ENCODE measurements at regions not wholly inside any gene's neighbourhood (a gene's known extent, or its start where the extent isn't known, plus 50 kb on each side); places are given as distances from the start of the nearest gene placed in this dataset.

DNA sequence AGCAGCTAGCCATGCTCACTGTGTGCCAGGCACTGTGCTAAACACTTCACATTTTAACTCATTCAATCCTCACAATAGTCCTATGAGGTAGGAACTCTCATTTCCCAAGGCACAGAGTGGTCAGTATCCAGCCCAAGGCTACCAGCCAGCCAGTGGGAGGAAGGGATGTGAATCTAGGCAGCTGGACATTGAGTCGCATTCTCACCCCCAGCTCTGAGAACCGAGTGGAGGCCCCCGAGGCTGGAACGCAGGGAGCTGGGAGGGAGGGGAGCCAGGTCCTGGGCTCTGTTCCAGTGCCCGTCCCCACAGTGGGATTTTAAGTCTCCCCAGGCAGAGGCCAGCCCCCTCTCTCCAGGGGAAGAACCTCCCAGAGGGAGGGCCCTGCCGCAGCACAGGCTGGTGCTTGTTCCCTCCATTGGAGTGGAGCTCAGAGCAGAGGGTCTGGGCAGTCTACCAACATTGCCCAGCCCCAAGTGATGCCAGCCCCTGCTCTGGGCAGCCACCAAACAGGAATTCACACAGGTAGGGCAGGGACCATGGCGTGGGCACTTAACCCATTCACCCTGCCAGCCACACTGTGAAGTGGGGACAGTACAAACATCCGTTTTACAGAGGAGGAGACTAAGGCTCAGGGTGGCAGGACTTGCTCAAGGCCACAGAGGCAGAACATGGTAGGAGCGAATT is 131.3 kb downstream of the CEBPB start:
- Histone ChIP-seq H3K9me3 (ENCODE audit: insufficient read depth, low read depth, low read length) (peaks cover 4% of the 10 kb centered on the region; the same call in 1 of the 2 replicates), H3K36me3 (ENCODE audit: insufficient read depth, low read length) (no peaks in the 10 kb centered on the region), H3K27me3 (ENCODE audit: insufficient read depth, low read length) (no peaks in the 10 kb centered on the region), H3K4me1 (ENCODE audit: insufficient read depth, low read length) (peaks cover 16% of the 10 kb centered on the region; the same call in 1 of the 2 replicates), H3K4me3 (ENCODE audit: low read length) (no peak overlapping the region), H3K9ac (ENCODE audit: low read depth, low read length) (no peak overlapping the region), H3K27ac (ENCODE audit: low read depth, low read length) (no peak overlapping the region)
- WGBS = 82% methylated on average over 9 of the region's 9 CpGs

DNA sequence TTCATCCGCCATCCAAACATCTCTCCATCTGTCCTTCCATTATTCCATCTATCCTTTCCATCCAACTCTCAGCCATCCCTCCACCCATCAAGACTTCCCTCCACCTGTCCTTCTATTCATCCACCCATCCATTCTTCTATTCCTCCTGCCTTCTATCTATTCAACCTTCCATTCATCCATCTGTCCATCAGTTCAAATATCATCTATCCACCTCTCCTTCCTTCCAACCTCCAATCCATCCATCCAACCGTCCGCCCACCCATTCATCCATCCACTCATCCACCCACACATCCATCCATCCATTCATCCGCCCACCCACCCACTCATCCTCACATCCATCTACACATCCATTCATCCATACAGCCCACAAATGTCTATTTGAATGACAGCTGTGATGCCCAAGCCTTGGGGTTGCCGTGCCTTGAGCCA is 132.1 kb downstream of the CEBPB start:
- peaks cover 4% of the 10 kb centered on the region; the same call in 1 of the 2 replicates for H3K9me3 ChIP-seq (ENCODE audit: insufficient read depth, low read depth, low read length)
- no peak overlapping the region for H3K9ac ChIP-seq (ENCODE audit: low read depth, low read length)
- H3K4me3 ChIP-seq (ENCODE audit: low read length) = no peak overlapping the region
- 92% methylated on average over 5 of the region's 5 CpGs for WGBS
- H3K27ac ChIP-seq (ENCODE audit: low read depth, low read length) = no peak overlapping the region
- H3K4me1 ChIP-seq (ENCODE audit: insufficient read depth, low read length) = peaks cover 16% of the 10 kb centered on the region; the same call in 1 of the 2 replicates
- H3K27me3 ChIP-seq (ENCODE audit: insufficient read depth, low read length) = no peaks in the 10 kb centered on the region
- H3K36me3 ChIP-seq (ENCODE audit: insufficient read depth, low read length) = no peaks in the 10 kb centered on the region

DNA sequence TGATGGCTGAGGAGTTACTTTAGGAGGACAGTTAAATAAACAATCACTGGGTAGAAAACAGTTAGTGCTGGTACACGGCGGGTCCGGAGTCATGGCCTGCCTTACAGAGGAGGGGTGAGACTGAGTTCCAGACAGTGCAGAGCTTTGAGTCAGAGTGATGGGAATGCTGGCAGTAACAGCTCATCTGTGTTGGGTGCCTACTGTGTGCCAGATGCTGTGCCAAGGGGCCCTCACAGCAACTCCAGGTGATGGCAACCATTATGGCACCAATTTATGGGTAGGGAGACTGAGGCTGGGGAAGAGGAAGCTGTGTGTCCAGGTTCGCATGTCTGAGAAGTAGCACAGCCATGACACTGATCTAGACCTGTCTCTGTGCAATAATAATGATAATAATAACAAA is 132.6 kb downstream of the CEBPB start:
- Histone ChIP-seq H3K36me3 (ENCODE audit: insufficient read depth, low read length) (no peaks in the 10 kb centered on the region), H3K27ac (ENCODE audit: low read depth, low read length) (no peak overlapping the region), H3K27me3 (ENCODE audit: insufficient read depth, low read length) (no peaks in the 10 kb centered on the region), H3K4me3 (ENCODE audit: low read length) (no peak overlapping the region), H3K9me3 (ENCODE audit: insufficient read depth, low read depth, low read length) (peaks cover 4% of the 10 kb centered on the region; the same call in 1 of the 2 replicates), H3K9ac (ENCODE audit: low read depth, low read length) (no peak overlapping the region), H3K4me1 (ENCODE audit: insufficient read depth, low read length) (peaks cover 16% of the 10 kb centered on the region; the same call in 1 of the 2 replicates)
- 96% methylated on average over 4 of the region's 4 CpGs for WGBS

DNA sequence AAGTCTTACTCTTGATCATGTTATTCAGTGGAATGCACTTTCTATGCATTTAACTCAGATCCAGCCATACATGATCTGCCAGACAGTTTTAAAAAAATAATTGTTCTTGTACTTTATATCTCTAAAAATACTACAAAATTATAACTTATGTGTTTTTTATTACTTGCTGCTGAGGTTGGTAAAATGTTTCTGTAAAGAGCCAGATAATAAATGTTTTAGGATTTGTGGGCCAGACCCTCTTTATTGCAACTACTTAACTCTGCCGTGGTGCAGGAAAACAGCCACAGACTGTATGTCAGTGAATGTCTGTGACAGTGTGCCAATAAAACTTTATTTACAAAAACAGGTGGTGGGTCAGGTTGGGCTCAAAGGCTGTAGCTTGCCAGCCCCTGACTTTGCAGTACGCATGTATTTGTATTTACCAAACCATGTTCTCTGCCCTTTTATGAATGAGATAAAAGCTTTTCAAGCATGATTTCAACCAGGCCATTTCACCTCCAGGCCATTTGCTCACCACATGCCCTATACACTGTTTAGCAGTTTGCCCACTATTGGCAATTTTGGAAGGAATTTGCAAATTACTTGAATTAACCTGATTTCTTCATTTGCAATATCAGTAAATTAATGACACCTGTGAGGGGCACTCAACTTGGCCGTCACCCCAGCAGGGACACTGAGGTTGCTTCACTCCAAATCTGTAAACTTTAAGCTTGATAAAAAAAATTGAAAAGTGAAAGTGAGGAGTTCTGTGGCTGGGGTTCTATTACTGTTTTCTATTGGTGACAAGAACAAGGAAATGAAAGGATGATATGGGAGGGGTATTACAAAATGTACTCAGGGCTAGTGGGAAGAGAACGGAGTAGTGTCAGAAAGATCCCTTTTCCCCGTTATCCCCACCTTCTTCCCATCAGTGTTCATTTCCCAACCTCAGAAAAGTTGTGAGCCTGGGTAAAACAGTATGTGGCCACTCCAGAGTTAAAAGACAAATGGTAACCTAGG is 133.4 kb downstream of the CEBPB start:
- H3K9ac ChIP-seq (ENCODE audit: low read depth, low read length) = no peak overlapping the region
- H3K4me3 ChIP-seq (ENCODE audit: low read length) = no peak overlapping the region
- H3K36me3 ChIP-seq (ENCODE audit: insufficient read depth, low read length) = no peaks in the 10 kb centered on the region
- H3K27me3 ChIP-seq (ENCODE audit: insufficient read depth, low read length) = no peaks in the 10 kb centered on the region
- H3K9me3 ChIP-seq (ENCODE audit: insufficient read depth, low read depth, low read length) = peaks cover 4% of the 10 kb centered on the region; the same call in 1 of the 2 replicates
- 96% methylated on average over 2 of the region's 5 CpGs for whole genome bisulfite sequencing
- peaks cover 16% of the 10 kb centered on the region; the same call in 1 of the 2 replicates for H3K4me1 ChIP-seq (ENCODE audit: insufficient read depth, low read length)
- no peak overlapping the region for H3K27ac ChIP-seq (ENCODE audit: low read depth, low read length)

DNA sequence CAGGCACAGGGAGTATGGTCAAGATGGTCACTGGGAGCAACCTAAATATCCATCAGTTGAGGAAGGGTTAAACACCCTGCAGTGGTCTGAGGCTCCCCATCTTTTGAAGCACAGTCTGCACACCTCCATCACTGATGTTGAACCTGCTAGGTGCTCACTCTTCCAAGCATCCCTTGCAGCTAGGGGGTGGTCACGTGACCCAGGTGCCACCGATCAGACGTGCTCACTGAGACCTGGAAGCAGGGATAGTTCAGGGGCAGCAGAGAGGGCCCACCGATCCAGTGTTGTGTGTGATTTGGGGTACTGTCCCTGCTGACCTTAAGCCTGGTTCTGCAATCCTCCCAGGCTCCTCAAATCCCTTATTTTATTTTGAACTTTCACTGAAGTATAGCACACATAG is 134.6 kb downstream of the CEBPB start:
- no peaks in the 10 kb centered on the region for H3K36me3 ChIP-seq (ENCODE audit: insufficient read depth, low read length)
- no peaks in the 10 kb centered on the region for H3K27me3 ChIP-seq (ENCODE audit: insufficient read depth, low read length)
- 85% methylated on average over 4 of the region's 4 CpGs for WGBS
- H3K9ac ChIP-seq (ENCODE audit: low read depth, low read length) = no peak overlapping the region
- H3K9me3 ChIP-seq (ENCODE audit: insufficient read depth, low read depth, low read length) = peaks cover 4% of the 10 kb centered on the region; the same call in 1 of the 2 replicates
- H3K4me1 ChIP-seq (ENCODE audit: insufficient read depth, low read length) = peaks cover 16% of the 10 kb centered on the region; the same call in 1 of the 2 replicates
- H3K27ac ChIP-seq (ENCODE audit: low read depth, low read length) = no peak overlapping the region
- no peak overlapping the region for H3K4me3 ChIP-seq (ENCODE audit: low read length)

DNA sequence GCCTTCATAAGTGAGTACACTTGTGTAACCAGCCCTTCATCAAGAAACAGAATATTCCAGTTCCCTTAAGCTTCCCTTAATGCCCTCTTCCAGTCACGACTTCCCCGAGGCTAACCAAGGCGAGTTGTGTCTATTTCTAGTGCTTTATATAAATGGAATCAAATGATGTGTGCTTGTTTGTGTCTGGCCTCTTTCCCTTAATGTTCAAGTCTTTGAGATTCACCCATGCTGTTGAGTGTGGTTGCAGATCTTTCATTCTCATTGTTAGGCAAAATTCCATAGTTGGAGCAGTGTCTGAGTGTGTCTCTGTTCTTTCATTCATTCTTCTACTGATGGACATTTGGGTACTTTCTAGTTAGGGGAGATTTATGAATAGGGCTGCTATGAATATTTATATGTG is 135.0 kb downstream of the CEBPB start:
- Histone ChIP-seq H3K27ac (ENCODE audit: low read depth, low read length) (no peak overlapping the region), H3K4me1 (ENCODE audit: insufficient read depth, low read length) (peaks cover 13% of the 10 kb centered on the region; the same call in 1 of the 2 replicates), H3K9me3 (ENCODE audit: insufficient read depth, low read depth, low read length) (peaks cover 4% of the 10 kb centered on the region; the same call in 1 of the 2 replicates), H3K9ac (ENCODE audit: low read depth, low read length) (no peak overlapping the region), H3K4me3 (ENCODE audit: low read length) (no peak overlapping the region), H3K27me3 (ENCODE audit: insufficient read depth, low read length) (no peaks in the 10 kb centered on the region), H3K36me3 (ENCODE audit: insufficient read depth, low read length) (no peaks in the 10 kb centered on the region)
- WGBS = 76% methylated on average over 3 of the region's 3 CpGs

DNA sequence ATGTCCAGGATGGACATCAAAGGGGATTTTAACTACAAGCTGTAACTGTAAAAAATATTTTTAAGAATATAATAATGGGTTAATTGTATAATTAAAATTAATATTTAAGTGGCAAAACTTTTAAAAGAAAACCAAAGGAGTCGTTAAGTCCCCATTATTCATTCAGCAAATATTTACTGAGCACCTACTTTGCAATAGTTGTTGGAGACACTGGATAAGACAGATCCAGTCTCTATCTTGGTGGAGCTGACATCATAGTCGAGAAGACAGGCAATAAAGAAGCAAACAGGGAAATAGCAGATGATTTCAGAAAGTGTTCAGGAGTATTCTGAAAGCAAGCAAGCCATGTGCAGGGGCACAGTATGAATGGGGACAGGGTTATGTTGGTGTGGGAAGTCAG is 137.0 kb downstream of the CEBPB start:
- peaks cover 4% of the 10 kb centered on the region; the same call in 1 of the 2 replicates for H3K9me3 ChIP-seq (ENCODE audit: insufficient read depth, low read depth, low read length)
- no peaks in the 10 kb centered on the region for H3K27me3 ChIP-seq (ENCODE audit: insufficient read depth, low read length)
- no peaks in the 10 kb centered on the region for H3K36me3 ChIP-seq (ENCODE audit: insufficient read depth, low read length)
- H3K27ac ChIP-seq (ENCODE audit: low read depth, low read length) = no peak overlapping the region
- H3K4me3 ChIP-seq (ENCODE audit: low read length) = no peak overlapping the region
- no peak overlapping the region for H3K9ac ChIP-seq (ENCODE audit: low read depth, low read length)
- H3K4me1 ChIP-seq (ENCODE audit: insufficient read depth, low read length) = no peaks in the 10 kb centered on the region
- 82% methylated on average over 1 of the region's 2 CpGs for WGBS

DNA sequence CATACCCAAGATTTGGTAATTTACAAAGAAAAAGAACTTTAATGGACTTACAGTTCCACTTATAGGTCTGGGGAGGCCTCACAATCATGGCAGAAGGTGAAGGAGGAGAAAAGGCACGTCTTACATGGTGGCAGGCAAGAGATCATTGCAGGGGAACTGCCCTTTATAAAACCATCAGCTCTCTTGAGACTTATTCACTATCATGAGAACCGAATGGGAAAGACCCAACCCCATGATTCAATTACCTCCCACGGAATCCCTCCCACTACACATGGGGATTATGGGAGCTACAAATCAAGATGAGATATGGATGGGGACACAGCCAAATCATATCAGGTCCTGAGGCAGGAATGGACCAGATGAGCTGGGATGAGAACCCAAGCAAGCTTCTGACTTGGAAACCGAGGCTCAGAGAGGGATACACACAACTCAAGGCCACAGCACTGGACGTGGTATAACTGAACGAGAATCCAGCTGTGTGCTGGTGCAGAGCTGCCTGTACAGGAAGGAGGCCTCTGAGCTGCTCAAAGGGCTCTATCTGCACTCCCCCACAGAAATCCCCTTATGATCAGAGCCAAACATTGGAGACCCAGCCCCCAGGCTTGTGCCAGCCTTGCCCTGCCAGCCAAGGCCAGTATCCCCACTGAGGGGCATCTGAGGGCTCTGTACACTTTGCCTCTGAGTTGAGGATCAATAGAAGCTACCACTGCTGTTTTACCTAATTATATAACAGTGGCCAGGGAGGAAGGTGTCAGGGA is 137.8 kb downstream of the CEBPB start:
- Histone ChIP-seq H3K4me1 (ENCODE audit: insufficient read depth, low read length) (no peaks in the 10 kb centered on the region), H3K9me3 (ENCODE audit: insufficient read depth, low read depth, low read length) (peaks cover 4% of the 10 kb centered on the region; the same call in 1 of the 2 replicates), H3K27me3 (ENCODE audit: insufficient read depth, low read length) (no peaks in the 10 kb centered on the region), H3K4me3 (ENCODE audit: low read length) (no peak overlapping the region), H3K9ac (ENCODE audit: low read depth, low read length) (no peak overlapping the region), H3K36me3 (ENCODE audit: insufficient read depth, low read length) (no peaks in the 10 kb centered on the region), H3K27ac (ENCODE audit: low read depth, low read length) (no peak overlapping the region)
- 91% methylated on average over 4 of the region's 6 CpGs for WGBS

DNA sequence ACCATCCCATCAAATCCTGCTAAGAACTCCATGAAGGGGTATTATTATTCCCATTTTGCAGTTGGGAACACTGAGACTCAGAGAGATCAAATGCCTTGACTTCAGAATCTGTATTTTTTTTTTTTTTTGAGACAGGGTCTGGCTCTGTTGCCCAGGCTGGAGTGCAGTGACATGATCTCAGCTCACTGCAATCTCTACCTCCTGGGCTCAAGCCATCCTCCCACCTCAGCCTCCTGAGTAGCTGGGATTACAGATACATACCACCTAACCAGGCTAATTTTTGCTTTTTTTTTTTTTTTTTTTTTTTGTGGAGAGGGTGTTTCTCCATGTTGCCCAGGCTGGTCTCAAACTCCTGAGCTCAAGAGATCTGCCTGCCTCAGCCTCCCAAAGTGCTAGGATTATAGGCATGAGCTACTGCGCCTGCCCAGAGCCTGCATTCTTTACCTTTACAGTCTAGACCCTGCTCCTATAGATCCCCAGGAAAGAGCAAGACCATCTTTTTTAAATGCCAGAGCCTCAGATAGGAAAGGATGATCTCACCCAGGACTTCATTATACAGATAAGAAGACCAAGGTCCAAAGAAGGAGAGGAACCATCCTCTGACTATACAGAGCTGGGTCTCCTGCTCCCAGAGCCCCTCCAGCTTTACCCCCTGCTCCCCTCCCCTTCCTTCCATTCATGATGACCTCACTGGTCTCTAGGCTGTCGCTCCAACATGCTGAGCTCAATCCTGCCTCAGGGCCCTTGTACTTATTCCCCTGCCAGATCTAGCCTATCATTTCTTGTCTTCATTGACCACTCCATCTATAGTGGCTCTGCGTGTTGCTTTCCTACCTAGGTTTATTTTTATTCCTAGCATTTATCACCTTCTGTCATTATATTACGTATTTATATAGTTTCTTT is 138.6 kb downstream of the CEBPB start:
- Histone ChIP-seq H3K9me3 (ENCODE audit: insufficient read depth, low read depth, low read length) (peaks cover 4% of the 10 kb centered on the region; the same call in 1 of the 2 replicates), H3K4me1 (ENCODE audit: insufficient read depth, low read length) (no peaks in the 10 kb centered on the region), H3K9ac (ENCODE audit: low read depth, low read length) (no peak overlapping the region), H3K36me3 (ENCODE audit: insufficient read depth, low read length) (no peaks in the 10 kb centered on the region), H3K27ac (ENCODE audit: low read depth, low read length) (no peak overlapping the region), H3K27me3 (ENCODE audit: insufficient read depth, low read length) (no peaks in the 10 kb centered on the region), H3K4me3 (ENCODE audit: low read length) (no peak overlapping the region)
- 89% methylated on average over 4 of the region's 4 CpGs for WGBS

DNA sequence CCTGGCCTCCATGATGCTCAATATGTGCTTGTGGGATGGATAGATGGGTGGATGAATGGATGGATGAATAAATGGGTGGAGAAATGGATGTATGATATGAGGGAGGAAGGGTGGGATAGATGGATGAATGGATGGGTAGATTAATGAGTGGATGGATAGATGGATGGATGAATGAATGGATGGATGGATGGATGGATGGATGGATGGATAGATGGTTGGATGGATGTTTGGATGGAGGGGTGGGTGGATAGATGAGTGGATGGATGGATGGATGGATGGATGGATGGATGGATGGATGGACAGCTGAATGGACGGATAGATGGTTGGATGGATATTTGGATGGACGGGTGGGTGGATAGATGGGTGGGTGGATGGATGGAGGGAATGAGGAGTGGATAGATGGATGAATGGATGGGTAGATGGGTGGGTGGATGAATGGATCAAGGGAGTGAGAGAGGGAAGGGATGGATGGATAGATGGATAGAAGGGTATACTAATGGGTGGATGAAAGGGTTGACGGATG is 139.4 kb downstream of the CEBPB start:
- WGBS = 91% methylated on average over 3 of the region's 3 CpGs
- H3K9ac ChIP-seq (ENCODE audit: low read depth, low read length) = no peak overlapping the region
- no peaks in the 10 kb centered on the region for H3K27me3 ChIP-seq (ENCODE audit: insufficient read depth, low read length)
- no peaks in the 10 kb centered on the region for H3K9me3 ChIP-seq (ENCODE audit: insufficient read depth, low read depth, low read length)
- H3K4me3 ChIP-seq (ENCODE audit: low read length) = no peak overlapping the region
- H3K36me3 ChIP-seq (ENCODE audit: insufficient read depth, low read length) = no peaks in the 10 kb centered on the region
- H3K4me1 ChIP-seq (ENCODE audit: insufficient read depth, low read length) = peaks cover 2% of the 10 kb centered on the region; the same call in 1 of the 2 replicates
- no peak overlapping the region for H3K27ac ChIP-seq (ENCODE audit: low read depth, low read length)
